PC-3 (cell line): ENCODE measurements at regions not wholly inside any gene's neighbourhood (a gene's known extent, or its start where the extent isn't known, plus 50 kb on each side); places are given as distances from the start of the nearest gene placed in this dataset.

Experiments used
- ATAC-seq: fragments of 200-7000 bp; cut with Tn5 transposase; 2 replicates; pipeline ENCODE4 v1.9.1; 2020; ENCODE audit warnings: mild to moderate bottlenecking, moderate library complexity
- BruUV-seq: library from RNA; stranded (reverse); fragments of 400-500 nt; replicated peaks from 2 replicates; lab custom pipeline; 2021; lab: Mats Ljungman, UMichigan
- CTCF ChIA-PET: fragments of 300-600 bp; sonication (Branson Sonifier 250); formaldehyde crosslinking; loops from one replicate; lab custom pipeline; 2022; ENCODE audit warnings: antibody characterized with exemption; lab: Charles Lee
- POLR2A ChIA-PET: fragments of 300-600 bp; sonication (Branson Sonifier 250); formaldehyde crosslinking; loops from one replicate; lab custom pipeline; 2022; ENCODE audit warnings: antibody characterized with exemption; ENCODE audit not compliant: unreplicated experiment; lab: Charles Lee
- DNase-seq: peaks from one replicate; pipeline ENCODE4 v3.0.0-alpha.2; 2015
- H2AFZ ChIP-seq: fragments of 300-600 bp; sonication (generic); 2 replicates; pipeline ENCODE4 v1.6.0; 2016; ENCODE audit warnings: antibody characterized with exemption, low read length
- H3F3A ChIP-seq: fragments of 300-600 bp; sonication (generic); one replicate; pipeline ENCODE4 v1.6.0; 2017; ENCODE audit warnings: antibody characterized with exemption, low read length, control low read depth, mild to moderate bottlenecking; ENCODE audit not compliant: unreplicated experiment
- H3K27ac ChIP-seq: fragments of 300-600 bp; sonication (generic); 2 replicates; pipeline ENCODE4 v1.5.1; 2016; ENCODE audit warnings: mild to moderate bottlenecking, low read length
- H3K27me3 ChIP-seq: fragments of 300-600 bp; sonication (generic); 2 replicates; pipeline ENCODE4 v1.6.1; 2016; ENCODE audit warnings: low read length, mixed read lengths
- H3K36me3 ChIP-seq: fragments of 300-600 bp; sonication (generic); 2 replicates; pipeline ENCODE4 v1.6.1; 2016; ENCODE audit warnings: low read depth, mixed run types, low read length, mixed read lengths
- H3K4me1 ChIP-seq: fragments of 300-600 bp; sonication (generic); 2 replicates; pipeline ENCODE4 v1.5.1; 2016; ENCODE audit warnings: low read length; ENCODE audit not compliant: insufficient read depth
- H3K4me2 ChIP-seq: fragments of 300-600 bp; sonication (generic); 2 replicates; pipeline ENCODE4 v1.6.0; 2016; ENCODE audit warnings: low read length
- H3K4me3 ChIP-seq: fragments of 300-600 bp; sonication (generic); 2 replicates; pipeline ENCODE4 v1.5.1; 2016; ENCODE audit warnings: mild to moderate bottlenecking, low read length, mixed read lengths
- H3K79me2 ChIP-seq: fragments of 300-600 bp; sonication (generic); 2 replicates; pipeline ENCODE4 v1.6.1; 2017; ENCODE audit warnings: low read length, mixed read lengths
- H3K9ac ChIP-seq: fragments of 300-600 bp; sonication (generic); 2 replicates; pipeline ENCODE4 v1.6.0; 2016; ENCODE audit warnings: mild to moderate bottlenecking, low read length
- H3K9me2 ChIP-seq: fragments of 300-600 bp; sonication (generic); replicated peaks from 2 replicates; pipeline ENCODE4 v1.6.1; 2016; ENCODE audit warnings: mixed run types, low read length, mixed read lengths
- H3K9me3 ChIP-seq: fragments of 300-600 bp; sonication (generic); 2 replicates; pipeline ENCODE4 v1.6.1; 2016; ENCODE audit warnings: low read length, mixed read lengths
- H4K20me1 ChIP-seq: fragments of 300-600 bp; sonication (generic); 2 replicates; pipeline ENCODE4 v1.6.1; 2016; ENCODE audit warnings: low read length, mixed read lengths
- EZH2 ChIP-seq: fragments of 300-600 bp; sonication (generic); IDR thresholded peaks from one replicate; pipeline ENCODE4 v1.6.1; 2017; ENCODE audit warnings: antibody characterized with exemption, mild to moderate bottlenecking, low read length; ENCODE audit not compliant: unreplicated experiment
- EZH2phosphoT487 ChIP-seq: fragments of 300-600 bp; sonication (generic); IDR thresholded peaks from 2 replicates; pipeline ENCODE4 v1.6.1; 2018; ENCODE audit warnings: mild to moderate bottlenecking, antibody characterized with exemption, low read length, borderline replicate concordance
- intact Hi-C: fragments of 100-400 bp; cut with micrococcal nuclease; formaldehyde crosslinking; loops from 2 replicates; pipeline ENCODE4 v1.9.0; 2023
- TF ChIP-seq, protein P1 (sequence below): fragments of 300-600 bp; sonication (generic); conservative IDR thresholded peaks from 2 replicates; pipeline ENCODE4 v1.5.1; 2017; ENCODE audit warnings: antibody characterized with exemption, low read depth, mild to moderate bottlenecking, low read length

DNA sequence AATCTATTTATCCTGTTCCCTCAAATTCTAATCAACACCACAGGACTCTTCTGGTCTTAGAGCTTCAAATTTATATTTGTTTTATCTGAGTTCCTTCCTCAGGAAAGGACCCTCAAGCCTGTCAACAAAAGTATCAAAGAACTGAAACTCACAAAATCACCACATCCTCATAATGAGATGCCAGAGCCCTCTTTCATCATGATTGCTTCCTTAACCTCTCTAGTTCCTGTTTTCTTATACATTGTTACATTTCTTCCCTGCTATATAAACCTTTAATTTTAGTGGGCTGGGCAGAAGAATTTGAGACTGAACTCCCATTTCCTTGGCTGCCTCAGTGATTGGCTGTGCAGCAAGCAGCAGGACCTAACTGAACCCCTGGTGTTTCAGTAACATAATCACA lies 189.7 kb downstream of the ZNF248 start:
- ChIA-PET CTCF (no interaction called here), POLR2A (no interaction called here)
- Histone ChIP-seq H3F3A (no peaks in the 10 kb centered on the region), H3K4me1 (no peaks in the 10 kb centered on the region), H3K4me2 (no peak overlapping the region), H3K36me3 (no peaks in the 10 kb centered on the region), H3K27me3 (no peaks in the 10 kb centered on the region), H3K79me2 (no peaks in the 10 kb centered on the region), H4K20me1 (no peaks in the 10 kb centered on the region), H3K9ac (no peak overlapping the region), H3K27ac (no peak overlapping the region), H3K9me2 (no peaks in the 10 kb centered on the region), H3K4me3 (no peak overlapping the region), H3K9me3 (peaks cover 10% of the 10 kb centered on the region; the same call in 1 of the 2 replicates), H2AFZ (no peak overlapping the region)
- BruUV-seq: no TSS peak
- no peak for TF ChIP-seq EZH2
- no peak for TF ChIP-seq EZH2phosphoT487
- TF ChIP-seq, protein P1, sequence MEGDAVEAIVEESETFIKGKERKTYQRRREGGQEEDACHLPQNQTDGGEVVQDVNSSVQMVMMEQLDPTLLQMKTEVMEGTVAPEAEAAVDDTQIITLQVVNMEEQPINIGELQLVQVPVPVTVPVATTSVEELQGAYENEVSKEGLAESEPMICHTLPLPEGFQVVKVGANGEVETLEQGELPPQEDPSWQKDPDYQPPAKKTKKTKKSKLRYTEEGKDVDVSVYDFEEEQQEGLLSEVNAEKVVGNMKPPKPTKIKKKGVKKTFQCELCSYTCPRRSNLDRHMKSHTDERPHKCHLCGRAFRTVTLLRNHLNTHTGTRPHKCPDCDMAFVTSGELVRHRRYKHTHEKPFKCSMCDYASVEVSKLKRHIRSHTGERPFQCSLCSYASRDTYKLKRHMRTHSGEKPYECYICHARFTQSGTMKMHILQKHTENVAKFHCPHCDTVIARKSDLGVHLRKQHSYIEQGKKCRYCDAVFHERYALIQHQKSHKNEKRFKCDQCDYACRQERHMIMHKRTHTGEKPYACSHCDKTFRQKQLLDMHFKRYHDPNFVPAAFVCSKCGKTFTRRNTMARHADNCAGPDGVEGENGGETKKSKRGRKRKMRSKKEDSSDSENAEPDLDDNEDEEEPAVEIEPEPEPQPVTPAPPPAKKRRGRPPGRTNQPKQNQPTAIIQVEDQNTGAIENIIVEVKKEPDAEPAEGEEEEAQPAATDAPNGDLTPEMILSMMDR: no peak
- no peak for DNase-seq
- no peak for ATAC-seq
- intact Hi-C loops: no loop called here

DNA sequence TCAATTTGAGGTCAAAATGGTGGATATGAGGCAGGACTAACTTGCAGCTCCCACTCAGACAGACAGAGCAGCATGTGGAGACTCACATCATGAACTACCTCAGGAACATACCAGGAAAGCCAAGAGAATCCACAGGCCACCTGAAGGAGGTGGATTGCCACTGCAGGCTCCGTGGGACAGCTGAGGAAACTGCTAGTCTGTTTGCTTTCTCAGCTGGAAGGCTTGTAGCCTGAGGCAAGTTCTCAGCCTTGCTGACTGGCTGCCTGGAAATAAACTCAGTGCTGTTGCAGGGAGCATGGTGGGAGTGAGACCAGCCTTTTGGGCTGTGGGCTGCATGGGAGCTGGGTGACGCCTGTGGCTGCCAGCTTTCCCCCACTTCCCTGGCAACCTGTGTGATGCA lies 202.9 kb downstream of the ZNF248 start:
- Histone ChIP-seq H3K36me3 (no peaks in the 10 kb centered on the region), H3K4me2 (no peak overlapping the region), H3K9me2 (no peaks in the 10 kb centered on the region), H3F3A (no peaks in the 10 kb centered on the region), H3K9ac (no peak overlapping the region), H3K27me3 (no peaks in the 10 kb centered on the region), H3K4me3 (no peak overlapping the region), H3K4me1 (no peaks in the 10 kb centered on the region), H4K20me1 (no peaks in the 10 kb centered on the region), H3K79me2 (no peaks in the 10 kb centered on the region), H2AFZ (no peak overlapping the region), H3K27ac (no peak overlapping the region), H3K9me3 (peaks cover 22% of the 10 kb centered on the region; the same call in 1 of the 2 replicates)
- TF ChIP-seq, protein P1: no peak
- TF ChIP-seq EZH2phosphoT487: no peak
- intact Hi-C loops: no loop called here
- ChIA-PET POLR2A (no interaction called here), CTCF (no interaction called here)
- ATAC-seq (peak; percentile 40), DNase-seq (peak; percentile 48)
- no TSS peak for BruUV-seq

DNA sequence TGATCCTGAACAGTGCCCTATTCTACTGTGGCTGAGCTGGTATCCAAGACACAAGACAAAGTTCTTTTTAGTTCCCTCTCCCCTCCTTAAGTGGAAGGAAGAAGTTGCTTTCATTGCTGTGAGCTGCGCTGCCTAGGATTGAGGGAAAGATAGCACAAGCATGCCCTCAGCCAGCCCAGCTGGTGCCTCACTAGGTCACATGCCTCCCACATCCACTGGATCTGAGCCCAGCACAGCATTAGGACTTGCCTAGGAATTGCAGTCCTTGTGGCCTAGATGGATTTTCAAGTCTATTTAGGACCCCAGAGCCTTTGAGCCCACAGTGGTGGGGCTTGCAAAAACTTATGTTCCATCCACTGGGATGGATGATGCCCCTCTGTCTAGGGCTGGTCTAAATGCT lies 214.2 kb downstream of the ZNF248 start:
- no peaks in the 10 kb centered on the region for H3F3A ChIP-seq
- H3K4me1 ChIP-seq: no peaks in the 10 kb centered on the region
- H3K36me3 ChIP-seq: no peaks in the 10 kb centered on the region
- ATAC-seq (no peak), DNase-seq (no peak)
- TF ChIP-seq EZH2phosphoT487 (no peak), EZH2 (no peak)
- TF ChIP-seq, protein P1: no peak
- H3K4me2 ChIP-seq: no peak overlapping the region
- CTCF ChIA-PET: no interaction called here
- H3K9me2 ChIP-seq: no peaks in the 10 kb centered on the region
- H2AFZ ChIP-seq: no peak overlapping the region
- no peaks in the 10 kb centered on the region for H3K9me3 ChIP-seq
- POLR2A ChIA-PET: no interaction called here
- intact Hi-C loops: no loop called here
- BruUV-seq: no TSS peak
- H3K27ac ChIP-seq: no peak overlapping the region
- H4K20me1 ChIP-seq: no peaks in the 10 kb centered on the region
- H3K79me2 ChIP-seq: no peaks in the 10 kb centered on the region
- no peak overlapping the region for H3K9ac ChIP-seq
- H3K4me3 ChIP-seq: no peak overlapping the region
- no peaks in the 10 kb centered on the region for H3K27me3 ChIP-seq
